Sciatic nerve (tissue), 2 donors: ENCODE measurements at regions not wholly inside any gene's neighbourhood (a gene's known extent, or its start where the extent isn't known, plus 50 kb on each side); places are given as distances from the start of the nearest gene placed in this dataset.

Experiments used
- ATAC-seq: fragments of 200-7000 bp; cut with Tn5 transposase; one replicate; pipeline ENCODE4 v1.9.1; 2020; ENCODE audit warnings: mild to moderate bottlenecking, moderate library complexity
- DNase-seq: peaks from one replicate; pipeline ENCODE4 v3.0.0-alpha.2; 2020; ENCODE audit warnings: low spot score
- intact Hi-C: fragments of 100-400 bp; cut with DNase I; formaldehyde crosslinking; loops from one replicate; pipeline ENCODE4 v1.14.2; 2022
- donor health status: DM: no; HTN: no; CAD: no.
- donor health status: DM: no; HTN: no; CAD: no.

GRCh38 chr5:8114597-8115266, 245.8 kb downstream of the MTRR start:
- no peak for ATAC-seq
- intact Hi-C loops = no loop called here

DNA sequence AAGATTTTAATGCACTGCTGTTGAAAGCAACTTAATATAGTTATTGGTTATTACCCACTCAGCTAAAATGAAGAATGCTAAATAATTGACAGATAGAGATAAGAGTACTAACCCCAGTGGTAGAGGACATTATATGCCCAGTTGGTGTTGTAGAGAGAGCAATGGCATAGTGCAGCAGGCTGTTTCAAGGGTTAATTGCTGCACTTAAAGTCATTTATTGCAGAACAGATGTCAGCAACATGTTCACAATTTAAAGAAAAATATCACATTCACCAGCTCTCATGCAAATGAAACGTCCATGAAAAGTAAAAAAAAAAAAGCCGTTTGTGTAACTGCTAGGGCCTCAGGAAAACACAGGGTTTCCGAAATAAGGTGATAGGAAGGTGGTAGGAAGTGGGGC, 254.6 kb downstream of the MTRR start:
- ATAC-seq (no peak), DNase-seq (no peak)
- intact Hi-C loops = no loop called here

More at GRCh38 chr5:8114597-8115266, 245.8 kb downstream of the MTRR start:
- no peak for DNase-seq

GRCh38 chr5:8134609-8135008, 265.7 kb downstream of the MTRR start:
- ATAC-seq = no peak
- intact Hi-C loops = no loop called here
- no peak for DNase-seq

DNA sequence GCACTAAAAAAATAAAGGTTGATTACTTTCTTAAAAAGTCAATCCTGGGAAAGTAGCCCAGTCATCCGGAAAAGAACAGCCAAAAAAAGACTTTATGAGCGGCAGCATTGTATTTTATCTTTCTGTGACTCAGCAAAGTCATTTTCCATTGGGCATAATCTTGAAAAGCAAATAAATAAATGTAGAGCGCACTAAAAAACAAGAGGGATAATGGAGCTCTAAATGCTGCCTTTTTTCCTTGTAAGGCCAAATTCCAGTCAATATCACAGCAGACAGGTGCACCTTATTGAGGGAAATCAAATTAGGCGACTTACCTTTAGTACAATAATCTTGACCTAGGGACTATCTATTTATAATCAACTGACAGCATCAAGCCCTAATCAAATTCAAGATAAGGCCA, 266.8 kb downstream of the MTRR start:
- no peak for DNase-seq
- ATAC-seq = no peak
- intact Hi-C loops = no loop called here

GRCh38 chr5:8136271-8136670, 267.3 kb downstream of the MTRR start:
- intact Hi-C loops = no loop called here
- DNase-seq (no peak), ATAC-seq (no peak)

- DNase-seq (no peak), ATAC-seq (no peak)
- intact Hi-C loops = no loop called here
Measured at GRCh38 chr5:8137941-8138550, 269.1 kb downstream of the MTRR start.

DNA sequence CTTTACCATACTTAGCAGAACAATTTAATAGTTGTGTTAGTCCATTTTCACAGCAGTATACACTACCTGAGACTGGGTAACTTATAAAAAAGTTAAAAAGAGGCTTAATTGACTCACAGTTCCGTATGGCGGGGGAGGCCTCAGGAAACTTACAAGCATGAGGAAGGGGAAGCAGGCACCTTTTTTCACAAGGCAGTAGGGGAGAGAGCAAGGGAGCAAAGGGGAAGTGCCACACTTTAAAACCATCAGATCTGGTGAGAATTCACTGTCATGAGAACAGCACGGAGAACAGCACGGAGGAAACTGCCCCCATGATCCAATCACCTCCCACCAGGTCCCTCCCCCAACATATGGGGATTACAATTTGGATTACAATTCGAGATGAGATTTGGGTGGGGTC, 269.9 kb downstream of the MTRR start:
- no peak for ATAC-seq
- intact Hi-C loops = no loop called here
- no peak for DNase-seq

DNA sequence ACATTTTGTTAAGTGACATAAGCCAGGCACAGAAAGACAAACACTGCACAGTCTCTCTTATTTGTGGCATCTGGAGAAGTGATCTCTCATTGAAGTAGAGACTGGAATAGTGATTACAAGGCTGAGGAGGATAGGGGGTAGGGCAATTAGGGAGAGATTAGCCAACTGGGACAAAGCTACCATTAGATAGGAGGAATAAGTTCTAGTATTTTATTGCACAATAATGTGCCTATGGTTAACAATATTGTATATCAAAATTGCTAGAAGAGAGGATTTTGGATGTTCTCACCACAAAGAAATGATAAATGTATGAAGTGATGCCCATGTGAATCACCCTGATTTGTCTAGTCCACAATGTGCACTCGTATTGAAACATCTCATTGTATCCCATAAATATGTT, 281.8 kb downstream of the MTRR start:
- DNase-seq = no peak
- intact Hi-C loops = no loop called here
- no peak for ATAC-seq

DNA sequence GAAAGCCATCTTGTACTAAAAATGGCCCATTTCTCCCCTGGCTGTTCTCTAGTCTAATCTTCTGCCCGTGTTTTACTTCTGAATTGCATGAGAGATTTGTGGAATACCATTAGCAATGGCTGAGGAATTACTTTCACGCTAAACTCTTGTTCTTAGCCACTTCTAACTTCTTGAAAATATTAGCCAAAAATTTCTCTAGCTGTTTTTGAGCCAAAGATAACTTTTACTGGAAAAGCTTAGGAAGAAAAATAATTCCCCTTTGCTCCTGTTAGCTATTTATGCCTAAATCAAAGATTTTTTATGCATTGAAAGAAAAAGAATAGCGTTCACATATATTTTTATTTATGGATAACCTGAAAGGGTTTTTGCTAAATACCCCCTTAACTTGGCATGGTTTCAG, 287.8 kb downstream of the MTRR start:
- intact Hi-C loops = no loop called here
- DNase-seq = no peak
- no peak for ATAC-seq

DNA sequence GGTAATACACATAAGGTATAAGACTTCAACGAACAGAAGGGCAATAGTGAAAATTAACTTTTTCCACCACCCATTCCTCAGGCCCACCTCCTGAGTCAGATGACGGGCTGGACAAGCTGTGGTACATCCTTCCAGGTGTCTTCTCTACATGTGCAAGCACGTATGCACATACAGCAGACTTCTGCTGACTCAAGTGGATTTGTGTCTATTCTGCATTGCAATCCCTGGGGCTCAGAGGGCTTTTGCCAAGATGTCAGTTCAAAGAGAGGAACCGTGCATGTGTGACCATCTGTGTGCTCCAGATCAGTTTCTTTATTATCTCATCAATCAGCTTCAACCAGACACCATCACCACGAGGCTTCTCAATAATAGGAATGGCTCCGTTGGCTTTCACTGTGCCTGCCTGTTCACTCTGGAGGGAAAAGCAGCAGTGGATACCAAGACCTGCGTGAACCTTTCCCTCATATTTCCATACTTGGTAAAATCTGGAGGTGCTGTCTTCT, 288.4 kb downstream of the MTRR start:
- DNase-seq = no peak
- intact Hi-C loops = no loop called here
- no peak for ATAC-seq

- DNase-seq (no peak), ATAC-seq (no peak)
- intact Hi-C loops = no loop called here
Measured at GRCh38 chr5:8176101-8176693, 307.2 kb downstream of the MTRR start.

GRCh38 chr5:8184455-8185063, 315.6 kb downstream of the MTRR start:
- no peak for ATAC-seq
- no peak for DNase-seq
- intact Hi-C loops = no loop called here

DNA sequence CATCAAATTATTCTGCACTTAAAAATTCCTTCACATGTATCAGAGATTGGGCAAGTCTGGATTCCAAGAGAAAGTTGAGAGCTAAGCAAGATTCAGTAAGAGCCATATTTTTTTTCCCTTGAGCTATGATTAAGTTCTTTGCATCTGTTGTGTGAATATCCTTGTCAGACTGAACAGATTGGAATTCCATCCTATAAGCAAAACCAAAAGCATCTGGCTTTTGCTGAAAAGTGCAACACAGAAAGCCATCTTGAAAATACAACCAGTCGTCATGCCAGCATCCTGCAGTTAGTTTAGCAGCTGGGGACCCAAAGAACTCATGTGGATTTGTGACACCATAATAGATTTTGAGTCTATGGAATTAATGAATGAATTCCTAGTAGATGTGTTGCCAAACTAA, 316.9 kb downstream of the MTRR start:
- ATAC-seq (no peak), DNase-seq (no peak)
- intact Hi-C loops = no loop called here

- intact Hi-C loops = no loop called here
- ATAC-seq = no peak
Measured at GRCh38 chr5:8188874-8189565, 320.1 kb downstream of the MTRR start.

GRCh38 chr5:8192840-8193239, 323.9 kb downstream of the MTRR start:
- ATAC-seq = no peak
- DNase-seq = no peak
- intact Hi-C loops = no loop called here

More at GRCh38 chr5:8188874-8189565, 320.1 kb downstream of the MTRR start:
- no peak for DNase-seq

- DNase-seq (no peak), ATAC-seq (no peak)
- intact Hi-C loops = no loop called here
Measured at GRCh38 chr5:8196061-8196460, 327.1 kb downstream of the MTRR start.

- intact Hi-C loops = no loop called here
- DNase-seq (no peak), ATAC-seq (no peak)
Measured at GRCh38 chr5:8208307-8208706, 339.4 kb downstream of the MTRR start.

- DNase-seq = no peak
- ATAC-seq = no peak
- intact Hi-C loops = no loop called here
Measured at GRCh38 chr5:8209500-8209899, 340.6 kb downstream of the MTRR start.

DNA sequence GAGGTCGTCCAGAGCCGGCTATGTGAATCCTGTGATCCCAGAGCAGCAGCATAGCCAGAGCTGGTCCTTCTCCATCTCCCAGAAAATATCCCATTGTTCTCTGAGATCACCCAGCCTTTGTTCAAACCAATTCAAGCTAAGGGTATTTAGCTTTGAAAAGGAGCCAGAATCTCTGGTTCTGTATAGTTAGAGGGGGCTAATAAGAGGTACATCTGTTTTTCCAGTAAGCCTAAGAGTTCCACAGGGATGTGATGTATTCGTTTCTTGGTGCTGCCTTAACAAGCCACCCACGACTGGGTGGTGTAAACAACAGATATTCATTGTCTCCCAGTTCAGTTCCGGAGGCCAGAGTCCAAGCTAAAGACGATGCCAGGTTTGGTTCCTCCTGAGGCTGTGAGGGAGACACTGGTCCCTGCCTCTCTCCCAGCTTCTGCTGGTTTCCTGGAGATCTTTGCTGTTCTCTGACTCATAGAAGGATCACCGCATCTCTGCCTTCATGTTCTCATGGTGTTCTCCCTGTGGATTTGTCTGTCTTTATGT, 344.8 kb downstream of the MTRR start:
- intact Hi-C loops = no loop called here
- DNase-seq (no peak), ATAC-seq (no peak)
